K562 (cell line): ENCODE measurements at regions not wholly inside any gene's neighbourhood (a gene's known extent, or its start where the extent isn't known, plus 50 kb on each side); places are given as distances from the start of the nearest gene placed in this dataset.

Experiments
- EP300 ChIP-seq: IDR thresholded peaks from 2 replicates; pipeline ENCODE4 v1.6.1; 2012; ENCODE audit warnings: low read length, improper control_type of control experiment
- POLR2AphosphoS5 ChIP-seq: IDR thresholded peaks from 2 replicates; pipeline ENCODE4 v1.6.1; 2011; ENCODE audit warnings: mild to moderate bottlenecking, low read depth, low read length, moderate library complexity; ENCODE audit not compliant: control insufficient read depth, insufficient read depth
- ZKSCAN8 ChIP-seq: fragments of 200-800 bp; sonication (Bioruptor generic); IDR thresholded peaks from 2 replicates; pipeline ENCODE4 v1.6.1; 2016; ENCODE audit warnings: missing genetic modification characterization, missing compliant biosample characterization
- TF ChIP-seq, protein P1 (sequence below): IDR thresholded peaks from 2 replicates; pipeline ENCODE4 v1.6.1; 2014; ENCODE audit warnings: antibody characterized with exemption

DNA sequence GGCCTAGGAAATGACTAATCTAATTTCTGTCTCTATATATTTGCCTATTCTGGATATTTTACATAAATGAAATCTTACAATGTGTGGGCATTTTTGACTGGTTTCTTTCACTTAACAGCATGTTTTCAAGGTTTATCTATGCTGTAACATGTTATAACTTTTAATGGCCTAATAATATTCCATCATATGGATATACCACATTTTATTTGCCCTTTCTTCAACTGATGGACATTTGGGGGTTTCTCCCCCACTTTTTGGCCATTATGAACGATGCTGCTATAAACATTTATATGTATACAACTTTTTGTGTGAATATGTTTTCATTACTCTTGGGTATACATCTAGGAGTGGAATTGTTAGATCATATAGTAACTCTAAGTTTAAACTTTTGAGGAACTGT lies 357.3 kb upstream of the ADAMTS9 start:
- no peak for TF ChIP-seq POLR2AphosphoS5
- TF ChIP-seq, protein P1, sequence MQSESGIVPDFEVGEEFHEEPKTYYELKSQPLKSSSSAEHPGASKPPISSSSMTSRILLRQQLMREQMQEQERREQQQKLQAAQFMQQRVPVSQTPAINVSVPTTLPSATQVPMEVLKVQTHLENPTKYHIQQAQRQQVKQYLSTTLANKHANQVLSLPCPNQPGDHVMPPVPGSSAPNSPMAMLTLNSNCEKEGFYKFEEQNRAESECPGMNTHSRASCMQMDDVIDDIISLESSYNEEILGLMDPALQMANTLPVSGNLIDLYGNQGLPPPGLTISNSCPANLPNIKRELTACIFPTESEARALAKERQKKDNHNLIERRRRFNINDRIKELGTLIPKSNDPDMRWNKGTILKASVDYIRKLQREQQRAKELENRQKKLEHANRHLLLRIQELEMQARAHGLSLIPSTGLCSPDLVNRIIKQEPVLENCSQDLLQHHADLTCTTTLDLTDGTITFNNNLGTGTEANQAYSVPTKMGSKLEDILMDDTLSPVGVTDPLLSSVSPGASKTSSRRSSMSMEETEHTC: no peak
- TF ChIP-seq EP300: no peak
- TF ChIP-seq ZKSCAN8 (CRISPR knock-in tag): no peak
